CD1c-positive myeloid dendritic cell (primary cell): ENCODE measurements at regions not wholly inside any gene's neighbourhood (a gene's known extent, or its start where the extent isn't known, plus 50 kb on each side); places are given as distances from the start of the nearest gene placed in this dataset.
"Not testable (repeated sequence)": the region's sequence is repeated elsewhere in the genome, so short reads cannot be mapped to it uniquely, and the experiment has no call there.

Experiments used
- DNase-seq: peaks from one replicate; pipeline ENCODE4 v3.0.0-alpha.2; 2016; ENCODE audit errors: extremely low spot score

DNA sequence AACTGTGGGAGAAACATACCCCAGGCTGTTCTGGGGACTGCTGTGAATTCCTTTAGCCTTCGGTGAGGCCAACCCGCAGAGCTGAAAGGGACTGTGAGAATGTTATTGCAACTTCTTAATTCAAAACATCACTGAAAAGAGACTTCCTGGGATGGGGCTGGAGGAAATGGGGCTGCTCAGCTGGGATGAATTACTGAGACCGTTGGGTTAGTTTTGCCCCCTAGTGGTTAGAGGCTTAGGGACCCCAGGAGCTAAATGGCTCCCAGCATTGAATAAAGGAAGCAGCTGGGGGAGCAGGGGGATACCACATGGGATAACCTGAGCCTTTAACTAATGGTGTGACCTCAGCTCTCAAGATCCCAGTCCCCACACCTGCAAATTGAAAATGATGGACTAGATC, 941.1 kb upstream of the FANCL start:
- DNase-seq: no peak

DNA sequence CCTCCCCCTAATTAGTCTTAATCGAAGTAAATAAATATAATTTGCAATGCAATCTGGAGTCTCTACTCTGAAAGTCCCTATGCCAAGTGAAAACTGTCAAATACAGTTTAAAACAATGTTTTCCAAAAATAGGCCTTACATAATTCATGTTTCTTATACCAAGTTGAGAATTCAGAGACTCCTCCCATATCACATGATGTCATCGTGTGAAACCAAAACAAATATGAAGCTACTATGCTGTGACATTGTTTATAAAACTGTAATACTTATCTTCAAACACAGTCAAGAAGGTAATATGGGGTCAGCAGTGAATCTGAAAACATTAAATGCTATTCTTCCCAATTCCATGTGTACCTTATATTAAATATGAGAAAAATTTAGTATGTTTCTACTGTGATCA, 940.2 kb upstream of the FANCL start:
- no peak for DNase-seq

- no peak for DNase-seq
Measured at GRCh38 chr2:59180621-59181020, 939.5 kb upstream of the FANCL start.

DNA sequence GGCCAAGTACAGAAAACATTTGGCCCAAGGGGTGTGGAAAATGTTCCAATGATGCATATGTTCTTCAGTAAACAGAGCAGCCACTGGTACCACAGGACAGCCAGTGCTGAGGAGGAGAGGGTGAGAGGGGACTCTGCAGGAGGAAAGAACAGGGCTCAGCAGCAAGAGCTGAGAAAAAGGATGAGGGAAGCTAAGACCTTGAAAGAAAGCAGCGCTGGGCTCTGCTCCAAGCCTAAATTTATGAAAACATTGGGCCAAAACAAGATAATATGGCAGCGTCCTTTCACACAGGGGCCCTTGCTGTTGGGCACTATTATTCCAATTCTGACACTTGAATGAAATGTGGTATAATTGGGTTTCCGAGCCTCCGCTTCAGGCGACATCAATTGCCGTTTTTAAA, 939.0 kb upstream of the FANCL start:
- DNase-seq: no peak

- DNase-seq: no peak
Measured at GRCh38 chr2:59177748-59178147, 936.6 kb upstream of the FANCL start.

DNA sequence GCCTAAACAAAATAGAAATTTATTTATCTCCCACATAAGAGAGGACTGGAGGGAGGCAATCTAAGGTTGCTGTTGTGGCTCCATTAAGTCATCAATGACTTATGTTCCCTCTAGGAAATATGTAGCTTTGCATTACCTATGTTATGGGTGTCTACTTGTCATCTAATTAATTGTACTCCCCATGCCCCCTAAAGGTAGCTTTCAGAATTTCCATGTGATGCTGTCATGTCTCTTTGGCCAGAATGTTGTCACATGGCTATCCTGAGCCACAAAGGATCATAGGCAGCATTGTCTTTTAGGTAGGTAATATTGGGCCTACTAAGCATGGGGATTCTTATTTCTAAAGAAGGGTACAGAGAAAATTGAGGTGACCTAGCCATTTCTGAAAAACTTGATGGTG, 935.6 kb upstream of the FANCL start:
- DNase-seq: no peak

- no peak for DNase-seq
Measured at GRCh38 chr2:59174536-59175243, 933.6 kb upstream of the FANCL start.

- DNase-seq: no peak
Measured at GRCh38 chr2:59173325-59173724, 932.2 kb upstream of the FANCL start.

DNA sequence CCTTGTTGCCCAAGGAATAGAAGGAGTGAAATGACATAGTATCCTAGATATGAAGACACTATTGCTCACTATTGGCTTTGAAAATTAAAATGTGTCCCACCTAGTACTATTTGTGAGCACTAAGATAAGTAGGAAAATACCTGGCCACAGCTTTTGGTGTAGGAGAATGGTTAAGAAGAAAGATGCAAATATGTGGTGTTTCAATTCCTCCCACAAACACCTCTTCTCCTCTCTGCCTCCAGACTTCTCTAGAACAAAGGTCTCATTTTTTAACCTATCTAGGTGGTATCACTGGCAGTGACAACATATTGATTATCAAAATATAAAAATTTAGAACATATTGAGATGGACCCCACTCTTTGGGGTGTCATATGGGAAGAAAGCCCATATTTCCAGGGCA, 929.9 kb upstream of the FANCL start:
- DNase-seq: no peak

- no peak for DNase-seq
Measured at GRCh38 chr2:59168766-59169165, 927.6 kb upstream of the FANCL start.

- DNase-seq: no peak
Measured at GRCh38 chr2:59167514-59167913, 926.4 kb upstream of the FANCL start.

- DNase-seq: not testable (repeated sequence)
Measured at GRCh38 chr2:59157908-59158307, 916.8 kb upstream of the FANCL start.

- no peak for DNase-seq
Measured at GRCh38 chr2:59151805-59152204, 910.7 kb upstream of the FANCL start.

DNA sequence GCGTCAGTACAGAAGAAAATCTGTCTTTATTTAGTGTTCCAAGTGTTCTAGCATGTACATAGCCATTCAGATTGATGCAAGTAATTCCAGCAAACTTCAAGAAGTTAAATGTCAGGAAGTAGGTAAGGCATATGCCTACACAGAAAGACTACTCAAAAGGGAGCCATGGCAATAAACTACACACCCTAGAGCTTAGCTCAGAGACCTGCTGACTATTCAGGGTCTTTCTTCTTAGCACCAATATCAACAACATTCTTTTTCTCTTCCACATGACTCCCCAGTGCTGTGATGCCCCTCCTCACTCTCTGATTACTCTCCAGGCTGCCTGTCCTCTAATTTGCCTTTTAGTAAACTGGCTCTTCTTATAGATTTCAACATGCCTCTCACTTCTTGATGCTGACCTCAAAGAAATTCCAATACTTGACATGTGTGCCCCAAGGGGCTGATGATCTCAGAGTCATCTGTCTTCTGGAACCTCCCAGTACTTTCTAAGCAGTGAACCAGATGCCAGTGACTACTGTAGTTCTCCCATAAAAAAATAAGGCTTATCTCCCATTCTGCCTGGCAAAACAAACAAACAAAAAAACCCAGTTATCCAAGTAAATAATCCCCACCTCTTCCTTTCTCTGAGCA, 909.2 kb upstream of the FANCL start:
- DNase-seq: no peak

- no peak for DNase-seq
Measured at GRCh38 chr2:59149271-59149670, 908.1 kb upstream of the FANCL start.

DNA sequence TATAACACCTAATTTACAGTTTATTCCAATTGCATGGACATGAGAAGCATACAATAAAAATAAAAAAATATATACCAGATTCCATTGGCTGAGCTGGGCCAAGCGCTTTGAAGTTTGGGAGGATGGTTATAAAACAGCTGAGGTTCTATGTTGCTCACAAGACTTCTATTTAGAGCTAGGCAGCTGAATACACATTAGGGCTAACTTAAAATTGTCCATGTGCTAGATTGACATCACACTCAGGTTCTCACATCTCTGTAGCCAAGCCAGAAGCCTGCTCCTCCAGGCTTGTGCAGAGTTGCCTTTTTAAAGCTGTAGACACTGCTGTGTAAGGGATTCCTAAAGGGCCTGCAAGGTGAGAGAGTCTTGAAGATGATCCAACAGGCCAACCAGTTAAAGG, 871.1 kb upstream of the FANCL start:
- no peak for DNase-seq

DNA sequence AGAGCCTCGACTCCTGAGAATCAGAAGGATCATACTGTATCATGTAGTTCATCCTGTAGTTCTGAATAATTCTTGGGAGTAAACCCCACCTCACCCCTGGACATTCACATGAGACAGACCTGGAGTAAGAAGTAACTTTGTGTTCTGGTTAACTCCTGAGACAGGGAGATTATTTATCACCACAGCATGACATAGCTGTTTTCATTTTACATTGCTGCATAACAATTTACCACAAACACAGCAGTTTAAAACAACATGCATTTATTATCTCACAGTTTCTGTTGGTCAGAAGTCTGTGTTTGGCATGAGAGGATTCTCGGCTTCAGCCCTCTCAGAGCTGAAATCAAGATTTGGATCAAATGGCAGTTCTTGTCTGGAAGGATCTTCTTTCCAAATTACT, 855.8 kb upstream of the FANCL start:
- DNase-seq: no peak

DNA sequence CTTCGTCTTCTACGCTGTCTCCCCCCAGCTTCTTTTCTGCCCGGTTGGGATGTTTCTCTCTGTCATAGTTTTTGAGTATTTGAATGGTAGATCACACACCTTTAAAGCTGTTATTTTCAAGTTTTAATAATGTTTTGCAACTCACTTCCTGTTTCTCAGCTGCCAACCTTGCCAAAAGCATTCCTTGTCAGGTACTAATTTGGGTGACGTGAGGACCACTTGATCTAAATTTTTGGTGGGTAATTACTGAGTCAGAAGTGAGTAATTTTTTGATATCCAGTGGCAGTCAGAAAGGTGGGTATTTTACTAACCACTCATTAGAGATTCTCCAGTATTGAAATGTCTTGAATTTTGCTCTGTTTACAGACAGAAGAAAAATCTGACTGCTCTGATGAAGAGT, 852.4 kb upstream of the FANCL start:
- DNase-seq: no peak

DNA sequence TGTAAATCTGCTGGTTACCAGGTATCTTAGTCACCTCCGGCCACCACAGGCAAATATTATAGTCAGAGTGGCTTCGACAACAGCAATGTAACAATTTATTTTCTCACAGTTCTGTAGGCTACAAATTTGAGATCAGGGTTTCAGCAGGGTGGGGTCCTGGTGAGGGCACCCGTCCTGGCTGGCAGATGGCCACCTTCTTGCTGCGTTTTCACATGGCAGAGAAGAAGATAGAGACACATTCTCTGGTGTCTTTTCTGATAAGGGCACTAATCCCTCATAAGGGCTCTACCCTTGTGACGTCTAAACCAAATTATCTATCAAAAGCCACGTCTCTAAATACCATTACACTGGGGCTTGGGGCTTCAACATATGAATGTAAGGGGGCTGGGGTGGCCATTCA, 843.2 kb upstream of the FANCL start:
- DNase-seq: no peak

- DNase-seq: no peak
Measured at GRCh38 chr2:59083075-59083828, 842.1 kb upstream of the FANCL start.

- DNase-seq: no peak
Measured at GRCh38 chr2:59082657-59083056, 841.5 kb upstream of the FANCL start.

DNA sequence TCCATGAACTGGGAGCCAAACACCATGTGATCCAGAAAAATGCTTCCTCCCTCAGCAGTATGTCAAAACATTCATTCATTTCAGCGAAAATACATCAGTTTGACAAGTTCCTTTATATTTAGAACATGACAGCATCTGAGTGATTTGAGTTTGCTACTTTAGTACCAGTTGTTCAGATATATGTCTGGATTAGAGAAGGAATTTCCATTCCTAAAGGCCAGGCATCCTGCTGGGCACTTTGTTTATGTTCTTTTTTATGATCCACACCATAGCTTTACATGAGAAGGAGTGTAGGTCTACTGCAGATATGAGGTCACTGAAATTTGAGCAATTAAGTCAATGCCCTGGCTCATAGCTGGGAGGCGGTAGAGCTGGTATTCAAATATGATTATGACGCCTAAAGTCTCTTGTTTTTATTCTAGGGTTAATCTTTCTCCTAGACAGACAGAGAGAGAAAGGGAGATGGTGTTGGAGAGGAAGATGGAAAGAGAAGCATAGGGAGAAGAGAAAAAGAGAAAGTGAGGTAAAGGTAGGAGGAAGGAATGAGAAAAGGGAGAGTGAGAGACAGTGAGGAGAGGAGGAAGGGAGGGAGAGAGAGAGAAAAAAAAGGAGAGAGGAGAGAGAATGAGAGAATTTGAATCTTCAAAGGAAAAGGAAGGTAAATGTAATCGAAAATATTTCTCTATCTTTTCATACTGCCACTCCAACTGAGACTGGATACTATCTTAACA, 839.5 kb upstream of the FANCL start:
- DNase-seq: no peak
